Endothelial cell of umbilical vein (primary cell): ENCODE measurements at regions not wholly inside any gene's neighbourhood (a gene's known extent, or its start where the extent isn't known, plus 50 kb on each side); places are given as distances from the start of the nearest gene placed in this dataset.
A peak's percentile ranks its signal among the peaks of the same experiment; 100 is the strongest.

Experiments
- BruUV-seq: library from RNA; stranded (reverse); fragments of 400-500 nt; replicated peaks from 2 replicates; lab custom pipeline; 2021; lab: Mats Ljungman, UMichigan
- CTCF ChIA-PET: fragments of 300-600, 350-600 bp; sonication (Branson Sonifier 250); formaldehyde crosslinking; loops from one replicate; lab custom pipeline; 2021; ENCODE audit warnings: antibody characterized with exemption, inconsistent platforms; lab: Charles Lee
- POLR2A ChIA-PET: fragments of 300-600, 350-600 bp; sonication (Branson Sonifier 250); formaldehyde crosslinking; loops from one replicate; lab custom pipeline; 2021; ENCODE audit warnings: antibody characterized with exemption, inconsistent platforms; lab: Charles Lee
- DNase-seq: peaks from one replicate; pipeline ENCODE4 v3.0.0-alpha.2; 2011; ENCODE audit warnings: low read depth, low spot score
- FAIRE-seq: peaks from 2 replicates; lab custom pipeline; 2011; peaks lifted over from hg19 to GRCh38; lab: Jason Lieb, UNC
- H2AFZ ChIP-seq: 2 replicates; pipeline ENCODE4 v1.6.0; 2012; ENCODE audit warnings: low read depth, low read length, control low read depth, inconsistent platforms
- H3K27ac ChIP-seq: 2 replicates; pipeline ENCODE4 v1.5.1; 2011; ENCODE audit warnings: low read depth, mild to moderate bottlenecking, control low read depth, low read length, moderate library complexity; ENCODE audit not compliant: insufficient read depth
- H3K27me3 ChIP-seq, 2 experiments: 2 replicates each; pipeline versions ENCODE4 v1.6.0 to v1.6.1; 2011; ENCODE audit warnings: low read length in 2 of 2, mixed read lengths in 1 of 2; ENCODE audit not compliant: control insufficient read depth in 2 of 2, insufficient read depth in 2 of 2
- H3K36me3 ChIP-seq, 2 experiments: 2 replicates in 1 of 2; 3 replicates in 1 of 2; pipeline ENCODE4 v1.5.1; 2011; ENCODE audit warnings: low read length in 2 of 2, mild to moderate bottlenecking in 1 of 2, moderate library complexity in 1 of 2; ENCODE audit not compliant: control insufficient read depth in 2 of 2, insufficient read depth in 2 of 2; ENCODE audit errors: extremely low read depth in 1 of 2
- H3K4me1 ChIP-seq: 3 replicates; pipeline ENCODE4 v1.5.1; 2011; ENCODE audit warnings: mild to moderate bottlenecking, low read length; ENCODE audit not compliant: control insufficient read depth, insufficient read depth; ENCODE audit errors: extremely low read depth
- H3K4me2 ChIP-seq: 2 replicates; pipeline ENCODE4 v1.6.1; 2011; ENCODE audit warnings: low read length, control low read depth, mixed read lengths; ENCODE audit not compliant: insufficient read depth
- H3K4me3 ChIP-seq, 3 experiments: fragments of 200-600 bp in 1 of 3; sonication (generic), shearing (Covaris generic) in 1 of 3; replicated peaks in 1 of 3; 2 replicates each; pipeline ENCODE4 v1.5.1; 2011 to 2016; ENCODE audit warnings: control low read depth in 3 of 3, low read length in 3 of 3, mild to moderate bottlenecking in 2 of 3, inconsistent platforms in 1 of 3, low read depth in 1 of 3, moderate library complexity in 1 of 3; ENCODE audit not compliant: insufficient read depth in 1 of 3
- H3K79me2 ChIP-seq: 2 replicates; pipeline ENCODE4 v1.6.0; 2012; ENCODE audit warnings: low read length, inconsistent platforms; ENCODE audit not compliant: control insufficient read depth, insufficient read depth
- H3K9ac ChIP-seq: replicated peaks from 2 replicates; pipeline ENCODE3; 2011; ENCODE audit warnings: low read length, control low read depth; ENCODE audit not compliant: insufficient read depth; ENCODE audit errors: extremely low read depth
- H3K9me1 ChIP-seq: replicated peaks from 3 replicates; pipeline ENCODE4 v1.6.0; 2011; ENCODE audit warnings: mild to moderate bottlenecking, low read length; ENCODE audit not compliant: control insufficient read depth, insufficient read depth; ENCODE audit errors: extremely low read depth
- H3K9me3 ChIP-seq: replicated peaks from 2 replicates; pipeline ENCODE4 v1.5.1; 2012; ENCODE audit warnings: low read length, inconsistent platforms; ENCODE audit not compliant: control insufficient read depth, insufficient read depth
- H4K20me1 ChIP-seq: replicated peaks from 2 replicates; pipeline ENCODE3; 2011; ENCODE audit warnings: mild to moderate bottlenecking, low read length; ENCODE audit not compliant: control insufficient read depth, insufficient read depth; ENCODE audit errors: extremely low read depth
- EZH2 ChIP-seq: IDR thresholded peaks from 2 replicates; pipeline ENCODE4 v1.6.1; 2012; ENCODE audit warnings: borderline replicate concordance, low read depth, mild to moderate bottlenecking, moderate library complexity, low read length, inconsistent platforms; ENCODE audit not compliant: severe bottlenecking
- FOS ChIP-seq: IDR thresholded peaks from 2 replicates; pipeline ENCODE4 v1.6.1; 2011; ENCODE audit warnings: mild to moderate bottlenecking, low read length, moderate library complexity, borderline replicate concordance; ENCODE audit not compliant: insufficient read depth
- POLR2A ChIP-seq: IDR thresholded peaks from 2 replicates; pipeline ENCODE4 v1.6.1; 2012; ENCODE audit warnings: low read depth, mild to moderate bottlenecking, control low read depth, low read length
- POLR2AphosphoS5 ChIP-seq: IDR thresholded peaks from 2 replicates; pipeline ENCODE4 v1.6.1; 2012; ENCODE audit warnings: low read depth, mild to moderate bottlenecking, control low read depth, low read length, moderate library complexity; ENCODE audit not compliant: insufficient read depth
- dilution Hi-C: fragments of 300-500 bp; cut with MboI; formaldehyde crosslinking; loops from one replicate; pipeline ENCODE4 v1.15.0; 2019; ENCODE audit warnings: low sequenced_read_pairs; ENCODE audit not compliant: extremely low pct_ligation_motif_present
- intact Hi-C: fragments of 100-400 bp; cut with micrococcal nuclease; formaldehyde crosslinking; loops from one replicate; pipeline ENCODE4 v1.10.0; 2022
- TF ChIP-seq, protein P1 (sequence below): IDR thresholded peaks from 2 replicates; pipeline ENCODE4 v1.6.1; 2011; ENCODE audit not compliant: insufficient read depth, insufficient read length
- TF ChIP-seq, protein P2 (sequence below), 2 donors: IDR thresholded peaks; 1 replicate in 1 of 2; 2 replicates in 1 of 2; pipeline ENCODE4 v1.5.1; 2011; ENCODE audit warnings: low read length in 2 of 2, mild to moderate bottlenecking in 2 of 2, moderate library complexity in 2 of 2, control low read depth in 1 of 2, inconsistent platforms in 1 of 2, low read depth in 1 of 2; ENCODE audit not compliant: insufficient read depth in 1 of 2; ENCODE audit errors: extremely low read depth in 1 of 2

GRCh38 chr9:113656771-113657670, 193.5 kb downstream of the RGS3 start:
- Histone ChIP-seq H4K20me1 (no peaks in the 10 kb centered on the region), H2AFZ (no peak overlapping the region), H3K4me1 (peaks cover 45% of the 10 kb centered on the region), H3K9me1 (no peaks in the 10 kb centered on the region), H3K4me3 (no peak overlapping the region), H3K9me3 (no peaks in the 10 kb centered on the region), H3K79me2 (no peaks in the 10 kb centered on the region), H3K9ac (no peak overlapping the region), H3K36me3 (no peaks in the 10 kb centered on the region), H3K4me2 (no peak overlapping the region), H3K27me3 (peaks cover 0 to 8% of the 10 kb centered on the region in 2 experiments), H3K27ac (no peak overlapping the region)
- no TSS peak for BruUV-seq
- DNase-seq (peak; percentile 43), FAIRE-seq (peak; percentile 62)
- dilution Hi-C loops (loop anchor here (10.0 kb wide), 1 partner anchor 62 kb away; no protein-coding TSS in a partner anchor), intact Hi-C loops (loop anchor here (5.0 kb wide), 1 partner anchor 115 kb away; no protein-coding TSS in a partner anchor)
- TF ChIP-seq EZH2 (no peak), POLR2A (no peak), FOS (no peak), POLR2AphosphoS5 (no peak)
- TF ChIP-seq, protein P1, sequence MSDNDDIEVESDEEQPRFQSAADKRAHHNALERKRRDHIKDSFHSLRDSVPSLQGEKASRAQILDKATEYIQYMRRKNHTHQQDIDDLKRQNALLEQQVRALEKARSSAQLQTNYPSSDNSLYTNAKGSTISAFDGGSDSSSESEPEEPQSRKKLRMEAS: no peak
- TF ChIP-seq, protein P2, sequence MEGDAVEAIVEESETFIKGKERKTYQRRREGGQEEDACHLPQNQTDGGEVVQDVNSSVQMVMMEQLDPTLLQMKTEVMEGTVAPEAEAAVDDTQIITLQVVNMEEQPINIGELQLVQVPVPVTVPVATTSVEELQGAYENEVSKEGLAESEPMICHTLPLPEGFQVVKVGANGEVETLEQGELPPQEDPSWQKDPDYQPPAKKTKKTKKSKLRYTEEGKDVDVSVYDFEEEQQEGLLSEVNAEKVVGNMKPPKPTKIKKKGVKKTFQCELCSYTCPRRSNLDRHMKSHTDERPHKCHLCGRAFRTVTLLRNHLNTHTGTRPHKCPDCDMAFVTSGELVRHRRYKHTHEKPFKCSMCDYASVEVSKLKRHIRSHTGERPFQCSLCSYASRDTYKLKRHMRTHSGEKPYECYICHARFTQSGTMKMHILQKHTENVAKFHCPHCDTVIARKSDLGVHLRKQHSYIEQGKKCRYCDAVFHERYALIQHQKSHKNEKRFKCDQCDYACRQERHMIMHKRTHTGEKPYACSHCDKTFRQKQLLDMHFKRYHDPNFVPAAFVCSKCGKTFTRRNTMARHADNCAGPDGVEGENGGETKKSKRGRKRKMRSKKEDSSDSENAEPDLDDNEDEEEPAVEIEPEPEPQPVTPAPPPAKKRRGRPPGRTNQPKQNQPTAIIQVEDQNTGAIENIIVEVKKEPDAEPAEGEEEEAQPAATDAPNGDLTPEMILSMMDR (IDR thresholded peaks at IDR 0.05; ENCODE audit: extremely low read depth in 1 of 2, insufficient read depth in 1 of 2, low read depth in 1 of 2, low read length in 2 of 2): no peak
- CTCF ChIA-PET: interaction anchor here (1.0 to 9.6 kb wide), 43 partner anchors 10 to 545 kb away, joined by 3 to 1173 read pairs (median 7); partner anchors contain the start of genes ALAD, C9orf43, CDC26 and POLE3
- POLR2A ChIA-PET: interaction anchor here (0.6 to 5.9 kb wide), 7 partner anchors 49 to 202 kb away, joined by 3 to 75 read pairs (median 3); no protein-coding TSS in a partner anchor
